ENCODE measurements at regions not wholly inside any gene's neighbourhood (a gene's known extent, or its start where the extent isn't known, plus 50 kb on each side); places are given as distances from the start of the nearest gene placed in this dataset.

- no peaks in the 10 kb centered on the region for H3K4me1 ChIP-seq (ENCODE audit: control insufficient read depth, extremely low read depth, insufficient read depth, low read length)
- no peaks in the 10 kb centered on the region for H3K9me3 ChIP-seq (ENCODE audit: control insufficient read depth, insufficient read depth, low read depth, low read length)
- TF ChIP-seq CTCF (conservative IDR thresholded peaks at IDR 0.05 in 1 of 2, IDR thresholded peaks at IDR 0.05 in 1 of 2; ENCODE audit: low read depth in 1 of 2, low read length in 2 of 2) = no peak
- TF ChIP-seq EZH2 (IDR thresholded peaks at IDR 0.05; ENCODE audit: low read length, missing control alignments) = no peak
- no peak overlapping the region for H3K9ac ChIP-seq (ENCODE audit: insufficient read depth, low read length)
- H3K4me2 ChIP-seq (ENCODE audit: extremely low read depth, insufficient read depth, low read length) = no peak overlapping the region
- H3K79me2 ChIP-seq (ENCODE audit: control insufficient read depth, insufficient read depth, low read length) = no peaks in the 10 kb centered on the region
- no peak for DNase-seq (ENCODE audit: low read depth in 2 of 2)
- H3K27me3 ChIP-seq (ENCODE audit: control insufficient read depth, insufficient read depth, low read length) = no peaks in the 10 kb centered on the region
- no peak overlapping the region for H3K27ac ChIP-seq (ENCODE audit: insufficient read depth, low read length)
- no peaks in the 10 kb centered on the region for H4K20me1 ChIP-seq (ENCODE audit: control insufficient read depth, extremely low read depth, insufficient read depth, low read length)
- H3K36me3 ChIP-seq (ENCODE audit: control insufficient read depth, insufficient read depth, low read length) = no peaks in the 10 kb centered on the region
- no peak overlapping the region for H3K4me3 ChIP-seq (replicated peaks in 1 of 4; ENCODE audit: control extremely low read depth in 1 of 4, insufficient read depth in 1 of 4, low read depth in 3 of 4, low read length in 4 of 4)
- no peak overlapping the region for H2AFZ ChIP-seq (ENCODE audit: low read length)
These were observed 159.7 kb upstream of the CDH11 start for GRCh38 chr16:65281586-65281985.

- no peak for TF ChIP-seq CTCF (conservative IDR thresholded peaks at IDR 0.05 in 1 of 2, IDR thresholded peaks at IDR 0.05 in 1 of 2; ENCODE audit: low read depth in 1 of 2, low read length in 2 of 2)
- no peak for TF ChIP-seq EZH2 (IDR thresholded peaks at IDR 0.05; ENCODE audit: low read length, missing control alignments)
- H3K4me2 ChIP-seq (ENCODE audit: extremely low read depth, insufficient read depth, low read length) = no peak overlapping the region
- no peak overlapping the region for H3K9ac ChIP-seq (ENCODE audit: insufficient read depth, low read length)
- H4K20me1 ChIP-seq (ENCODE audit: control insufficient read depth, extremely low read depth, insufficient read depth, low read length) = no peaks in the 10 kb centered on the region
- H3K4me3 ChIP-seq (replicated peaks in 1 of 4; ENCODE audit: control extremely low read depth in 1 of 4, insufficient read depth in 1 of 4, low read depth in 3 of 4, low read length in 4 of 4) = no peak overlapping the region
- no peaks in the 10 kb centered on the region for H3K27me3 ChIP-seq (ENCODE audit: control insufficient read depth, insufficient read depth, low read length)
- no peak for DNase-seq (ENCODE audit: low read depth in 2 of 2)
- H2AFZ ChIP-seq (ENCODE audit: low read length) = no peak overlapping the region
- no peaks in the 10 kb centered on the region for H3K36me3 ChIP-seq (ENCODE audit: control insufficient read depth, insufficient read depth, low read length)
- H3K27ac ChIP-seq (ENCODE audit: insufficient read depth, low read length) = no peak overlapping the region
- no peaks in the 10 kb centered on the region for H3K9me3 ChIP-seq (ENCODE audit: control insufficient read depth, insufficient read depth, low read depth, low read length)
- H3K4me1 ChIP-seq (ENCODE audit: control insufficient read depth, extremely low read depth, insufficient read depth, low read length) = no peaks in the 10 kb centered on the region
- H3K79me2 ChIP-seq (ENCODE audit: control insufficient read depth, insufficient read depth, low read length) = no peaks in the 10 kb centered on the region
These were observed 159.1 kb upstream of the CDH11 start for GRCh38 chr16:65280845-65281512.

- no peaks in the 10 kb centered on the region for H3K36me3 ChIP-seq (ENCODE audit: control insufficient read depth, insufficient read depth, low read length)
- H3K27ac ChIP-seq (ENCODE audit: insufficient read depth, low read length) = no peak overlapping the region
- H3K4me1 ChIP-seq (ENCODE audit: control insufficient read depth, extremely low read depth, insufficient read depth, low read length) = no peaks in the 10 kb centered on the region
- no peak overlapping the region for H3K9ac ChIP-seq (ENCODE audit: insufficient read depth, low read length)
- H3K4me2 ChIP-seq (ENCODE audit: extremely low read depth, insufficient read depth, low read length) = no peak overlapping the region
- no peaks in the 10 kb centered on the region for H3K9me3 ChIP-seq (ENCODE audit: control insufficient read depth, insufficient read depth, low read depth, low read length)
- no peak overlapping the region for H2AFZ ChIP-seq (ENCODE audit: low read length)
- no peak overlapping the region for H3K4me3 ChIP-seq (replicated peaks in 1 of 4; ENCODE audit: control extremely low read depth in 1 of 4, insufficient read depth in 1 of 4, low read depth in 3 of 4, low read length in 4 of 4)
- no peak for DNase-seq (ENCODE audit: low read depth in 2 of 2)
- no peaks in the 10 kb centered on the region for H4K20me1 ChIP-seq (ENCODE audit: control insufficient read depth, extremely low read depth, insufficient read depth, low read length)
- no peaks in the 10 kb centered on the region for H3K27me3 ChIP-seq (ENCODE audit: control insufficient read depth, insufficient read depth, low read length)
- TF ChIP-seq CTCF (conservative IDR thresholded peaks at IDR 0.05 in 1 of 2, IDR thresholded peaks at IDR 0.05 in 1 of 2; ENCODE audit: low read depth in 1 of 2, low read length in 2 of 2) (no peak), EZH2 (IDR thresholded peaks at IDR 0.05; ENCODE audit: low read length, missing control alignments) (no peak)
- H3K79me2 ChIP-seq (ENCODE audit: control insufficient read depth, insufficient read depth, low read length) = no peaks in the 10 kb centered on the region
These were observed 157.7 kb upstream of the CDH11 start for GRCh38 chr16:65279576-65279975.
